SJSA1 (cell line): ENCODE measurements at regions not wholly inside any gene's neighbourhood (a gene's known extent, or its start where the extent isn't known, plus 50 kb on each side); places are given as distances from the start of the nearest gene placed in this dataset.

Experiments used
- DNase-seq, 2 experiments: peaks; one replicate each; pipeline ENCODE4 v3.0.0-alpha.2; 2015 to 2020; ENCODE audit warnings: low spot score in 2 of 2, low read depth in 1 of 2
- H3K27ac ChIP-seq: fragments of 250-450 bp; sonication (Bioruptor Pico); 2 replicates; pipeline ENCODE4 v1.5.1; 2020; ENCODE audit warnings: mild to moderate bottlenecking, moderate library complexity
- H3K27me3 ChIP-seq: fragments of 250-450 bp; sonication (Bioruptor Pico); replicated peaks from 2 replicates; pipeline ENCODE4 v1.5.1; 2020; ENCODE audit warnings: mild to moderate bottlenecking, moderate library complexity
- H3K36me3 ChIP-seq: fragments of 250-450 bp; sonication (Bioruptor Pico); 2 replicates; pipeline ENCODE4 v1.5.1; 2020; ENCODE audit warnings: mild to moderate bottlenecking
- H3K4me1 ChIP-seq: fragments of 250-450 bp; sonication (Bioruptor Pico); replicated peaks from 2 replicates; pipeline ENCODE4 v1.6.1; 2021; ENCODE audit warnings: mild to moderate bottlenecking
- H3K4me3 ChIP-seq: fragments of 250-450 bp; sonication (Bioruptor Pico); 2 replicates; pipeline ENCODE4 v1.5.1; 2020; ENCODE audit warnings: mild to moderate bottlenecking
- H3K9me3 ChIP-seq: fragments of 250-450 bp; sonication (Bioruptor Pico); replicated peaks from 2 replicates; pipeline ENCODE4 v1.5.1; 2020; ENCODE audit warnings: mild to moderate bottlenecking

- no peak overlapping the region for H3K4me3 ChIP-seq
- no peaks in the 10 kb centered on the region for H3K36me3 ChIP-seq
- no peaks in the 10 kb centered on the region for H3K9me3 ChIP-seq
- no peak for DNase-seq
- no peaks in the 10 kb centered on the region for H3K27me3 ChIP-seq
- peaks cover 6% of the 10 kb centered on the region for H3K4me1 ChIP-seq
- no peak overlapping the region for H3K27ac ChIP-seq
These were observed 262.3 kb upstream of the CRY1 start for GRCh38 chr12:107355612-107356011.

GRCh38 chr12:107356266-107356936 lies 263.1 kb upstream of the CRY1 start:
- DNase-seq = peak in 1 of 2 experiments; percentile 9
- Histone ChIP-seq H3K36me3 (no peaks in the 10 kb centered on the region), H3K4me3 (no peak overlapping the region), H3K4me1 (peaks cover 6% of the 10 kb centered on the region), H3K27ac (no peak overlapping the region), H3K9me3 (no peaks in the 10 kb centered on the region), H3K27me3 (no peaks in the 10 kb centered on the region)

GRCh38 chr12:107356937-107357295 lies 263.6 kb upstream of the CRY1 start:
- Histone ChIP-seq H3K27me3 (no peaks in the 10 kb centered on the region), H3K36me3 (no peaks in the 10 kb centered on the region), H3K9me3 (no peaks in the 10 kb centered on the region), H3K4me3 (no peak overlapping the region), H3K27ac (no peak overlapping the region), H3K4me1 (peaks cover 6% of the 10 kb centered on the region)
- DNase-seq = no peak

GRCh38 chr12:107359382-107359781 lies 266.0 kb upstream of the CRY1 start:
- peak; percentile 18 to 46 for DNase-seq
- Histone ChIP-seq H3K4me1 (peaks cover 6% of the 10 kb centered on the region), H3K4me3 (no peak overlapping the region), H3K9me3 (no peaks in the 10 kb centered on the region), H3K36me3 (no peaks in the 10 kb centered on the region), H3K27ac (no peak overlapping the region), H3K27me3 (no peaks in the 10 kb centered on the region; the same call in 1 of the 2 replicates)

GRCh38 chr12:107360033-107360432 lies 266.7 kb upstream of the CRY1 start:
- H3K36me3 ChIP-seq = no peaks in the 10 kb centered on the region

GRCh38 chr12:107360482-107360881 lies 267.1 kb upstream of the CRY1 start:
- Histone ChIP-seq H3K27ac (no peak overlapping the region), H3K4me3 (no peak overlapping the region), H3K27me3 (no peaks in the 10 kb centered on the region; the same call in 1 of the 2 replicates), H3K4me1 (peaks cover 6% of the 10 kb centered on the region), H3K36me3 (no peaks in the 10 kb centered on the region), H3K9me3 (no peaks in the 10 kb centered on the region)
- DNase-seq = no peak

More at GRCh38 chr12:107360033-107360432, 266.7 kb upstream of the CRY1 start:
- no peaks in the 10 kb centered on the region for H3K9me3 ChIP-seq
- H3K27me3 ChIP-seq = no peaks in the 10 kb centered on the region; the same call in 1 of the 2 replicates
- no peak for DNase-seq
- H3K27ac ChIP-seq = no peak overlapping the region
- H3K4me3 ChIP-seq = no peak overlapping the region
- H3K4me1 ChIP-seq = peaks cover 6% of the 10 kb centered on the region

GRCh38 chr12:107361970-107362369 lies 268.6 kb upstream of the CRY1 start:
- Histone ChIP-seq H3K9me3 (no peaks in the 10 kb centered on the region), H3K36me3 (no peaks in the 10 kb centered on the region), H3K27me3 (no peaks in the 10 kb centered on the region; the same call in 1 of the 2 replicates), H3K27ac (no peak overlapping the region), H3K4me1 (peaks cover 6% of the 10 kb centered on the region), H3K4me3 (no peak overlapping the region)
- no peak for DNase-seq

- Histone ChIP-seq H3K9me3 (no peaks in the 10 kb centered on the region), H3K27me3 (no peaks in the 10 kb centered on the region; the same call in 1 of the 2 replicates), H3K4me1 (peaks cover 6% of the 10 kb centered on the region), H3K36me3 (no peaks in the 10 kb centered on the region), H3K4me3 (no peak overlapping the region), H3K27ac (no peak overlapping the region)
- DNase-seq = no peak
These were observed 269.6 kb upstream of the CRY1 start for GRCh38 chr12:107362960-107363359.

GRCh38 chr12:107364875-107365518 lies 271.6 kb upstream of the CRY1 start:
- Histone ChIP-seq H3K27me3 (no peaks in the 10 kb centered on the region; the same call in 1 of the 2 replicates), H3K36me3 (no peaks in the 10 kb centered on the region), H3K4me3 (no peak overlapping the region), H3K4me1 (no peaks in the 10 kb centered on the region), H3K27ac (no peak overlapping the region), H3K9me3 (no peaks in the 10 kb centered on the region)
- no peak for DNase-seq

- Histone ChIP-seq H3K4me3 (no peak overlapping the region), H3K9me3 (no peaks in the 10 kb centered on the region), H3K36me3 (no peaks in the 10 kb centered on the region), H3K27me3 (no peaks in the 10 kb centered on the region; the same call in 1 of the 2 replicates), H3K4me1 (no peaks in the 10 kb centered on the region), H3K27ac (no peak overlapping the region)
- DNase-seq = no peak
These were observed 272.4 kb upstream of the CRY1 start for GRCh38 chr12:107365703-107366102.

GRCh38 chr12:107366322-107366721 lies 273.0 kb upstream of the CRY1 start:
- Histone ChIP-seq H3K27ac (no peak overlapping the region), H3K9me3 (no peaks in the 10 kb centered on the region), H3K27me3 (no peaks in the 10 kb centered on the region; the same call in 1 of the 2 replicates), H3K4me1 (no peaks in the 10 kb centered on the region), H3K36me3 (no peaks in the 10 kb centered on the region), H3K4me3 (no peak overlapping the region)
- no peak for DNase-seq

GRCh38 chr12:107368586-107368985 lies 275.2 kb upstream of the CRY1 start:
- no peak overlapping the region for H3K27ac ChIP-seq
- no peaks in the 10 kb centered on the region for H3K36me3 ChIP-seq
- DNase-seq = no peak
- H3K9me3 ChIP-seq = no peaks in the 10 kb centered on the region
- no peaks in the 10 kb centered on the region for H3K4me1 ChIP-seq
- H3K27me3 ChIP-seq = no peaks in the 10 kb centered on the region
- no peak overlapping the region for H3K4me3 ChIP-seq

GRCh38 chr12:107369006-107369405 lies 275.7 kb upstream of the CRY1 start:
- Histone ChIP-seq H3K4me3 (no peak overlapping the region), H3K9me3 (no peaks in the 10 kb centered on the region), H3K36me3 (no peaks in the 10 kb centered on the region), H3K27ac (no peak overlapping the region), H3K27me3 (no peaks in the 10 kb centered on the region), H3K4me1 (no peaks in the 10 kb centered on the region)
- no peak for DNase-seq

- Histone ChIP-seq H3K36me3 (no peaks in the 10 kb centered on the region), H3K4me3 (no peak overlapping the region), H3K27ac (no peak overlapping the region)
These were observed 276.3 kb upstream of the CRY1 start for GRCh38 chr12:107369679-107370078.

More at GRCh38 chr12:107369679-107370078, 276.3 kb upstream of the CRY1 start:
- Histone ChIP-seq H3K9me3 (no peaks in the 10 kb centered on the region), H3K4me1 (no peaks in the 10 kb centered on the region), H3K27me3 (no peaks in the 10 kb centered on the region)
- no peak for DNase-seq
